Panc1 (cell line): ENCODE measurements at regions not wholly inside any gene's neighbourhood (a gene's known extent, or its start where the extent isn't known, plus 50 kb on each side); places are given as distances from the start of the nearest gene placed in this dataset.

Experiments
- ATAC-seq: fragments of 200-7000 bp; cut with Tn5 transposase; 2 replicates; pipeline ENCODE4 v1.9.1; 2020; ENCODE audit warnings: mild to moderate bottlenecking, moderate library complexity
- BruUV-seq: library from RNA; stranded (reverse); fragments of 400-500 nt; replicated peaks from 2 replicates; lab custom pipeline; 2021; lab: Mats Ljungman, UMichigan
- CTCF ChIA-PET: fragments of 300-600 bp; sonication (Branson Sonifier 250); formaldehyde crosslinking; loops from one replicate; lab custom pipeline; 2022; ENCODE audit warnings: antibody characterized with exemption; lab: Charles Lee
- POLR2A ChIA-PET: fragments of 300-600 bp; sonication (Branson Sonifier 250); formaldehyde crosslinking; loops from one replicate; lab custom pipeline; 2022; ENCODE audit warnings: antibody characterized with exemption; lab: Charles Lee
- DNase-seq: peaks from one replicate; pipeline ENCODE4 v3.0.0-alpha.2; 2010; ENCODE audit warnings: low read depth, low spot score
- H3K27ac ChIP-seq: 2 replicates; pipeline ENCODE4 v1.5.1; 2011; ENCODE audit warnings: mild to moderate bottlenecking, low read length, inconsistent platforms
- H3K27me3 ChIP-seq: fragments of 200-500 bp; sonication (Bioruptor generic); 2 replicates; pipeline ENCODE4 v1.6.0; 2014; ENCODE audit warnings: low read length, inconsistent platforms; ENCODE audit not compliant: control insufficient read depth, insufficient read depth
- H3K36me3 ChIP-seq: fragments of 200-500 bp; sonication (Bioruptor generic); 2 replicates; pipeline ENCODE4 v1.5.1; 2014; ENCODE audit warnings: inconsistent platforms, mild to moderate bottlenecking, low read length, moderate library complexity; ENCODE audit not compliant: control insufficient read depth, insufficient read depth
- H3K4me1 ChIP-seq: 2 replicates; pipeline ENCODE4 v1.5.1; 2011; ENCODE audit warnings: inconsistent platforms, mild to moderate bottlenecking, low read length, moderate library complexity; ENCODE audit not compliant: control insufficient read depth, insufficient read depth
- H3K4me3 ChIP-seq, 2 experiments: 2 replicates each; pipeline ENCODE4 v1.5.1; 2011 to 2012; ENCODE audit warnings: low read depth in 2 of 2, low read length in 2 of 2, mild to moderate bottlenecking in 2 of 2, inconsistent platforms in 1 of 2, moderate library complexity in 1 of 2
- H3K9me3 ChIP-seq: fragments of 200-500 bp; sonication (Bioruptor generic); 2 replicates; pipeline ENCODE4 v1.5.1; 2014; ENCODE audit warnings: low read depth, mild to moderate bottlenecking, inconsistent platforms, low read length, moderate library complexity; ENCODE audit not compliant: control insufficient read depth, insufficient read depth
- CTCF ChIP-seq: fragments of 450-650 bp; IDR thresholded peaks from 2 replicates; pipeline ENCODE4 v1.5.1; 2017; ENCODE audit warnings: mild to moderate bottlenecking
- POLR2AphosphoS5 ChIP-seq: IDR thresholded peaks from 2 replicates; pipeline ENCODE4 v1.6.1; 2012; ENCODE audit warnings: mild to moderate bottlenecking, low read depth, low read length, moderate library complexity
- REST ChIP-seq, 2 experiments: IDR thresholded peaks; 2 replicates each; pipeline ENCODE4 v1.6.1; 2011 to 2012; ENCODE audit warnings: low read depth in 2 of 2, control low read depth in 1 of 2, low read length in 1 of 2, mild to moderate bottlenecking in 1 of 2, moderate library complexity in 1 of 2; ENCODE audit not compliant: insufficient read depth in 1 of 2
- SIN3A ChIP-seq: IDR thresholded peaks from 2 replicates; pipeline ENCODE4 v1.6.1; 2012; ENCODE audit warnings: low read depth, mild to moderate bottlenecking, low read length, moderate library complexity, borderline replicate concordance; ENCODE audit not compliant: insufficient read depth
- TCF7L2 ChIP-seq: IDR thresholded peaks from 2 replicates; pipeline ENCODE4 v1.6.1; 2011; ENCODE audit warnings: mild to moderate bottlenecking, low read depth, low read length, inconsistent platforms
- in situ Hi-C: cut with HindIII; loops from 2 replicates; pipeline ENCODE4 v1.10.0; 2016; ENCODE audit warnings: low sequenced_read_pairs, low pct_unique_long_range_greater_than_20kb
- intact Hi-C: fragments of 100-400 bp; cut with micrococcal nuclease; formaldehyde crosslinking; loops from one replicate; pipeline ENCODE4 v1.10.0; 2022; ENCODE audit not compliant: unreplicated experiment

GRCh38 chr3:6147883-6148282, 713.0 kb upstream of the GRM7 start:
- TF ChIP-seq POLR2AphosphoS5: no peak
- TF ChIP-seq REST (IDR thresholded peaks at IDR 0.05; ENCODE audit: insufficient read depth in 1 of 2, low read depth in 2 of 2, low read length in 1 of 2): no peak
- H3K4me1 ChIP-seq: no peaks in the 10 kb centered on the region
- intact Hi-C loops: no loop called here
- no peak for DNase-seq
- no peak overlapping the region for H3K27ac ChIP-seq
- ChIA-PET POLR2A (no interaction called here), CTCF (no interaction called here)
- BruUV-seq: no TSS peak
- H3K27me3 ChIP-seq: no peaks in the 10 kb centered on the region
- no peaks in the 10 kb centered on the region for H3K9me3 ChIP-seq
- in situ Hi-C loops: no loop called here
- H3K4me3 ChIP-seq: no peak overlapping the region
- no peak for ATAC-seq
- H3K36me3 ChIP-seq: no peaks in the 10 kb centered on the region

GRCh38 chr3:6155650-6156338, 705.1 kb upstream of the GRM7 start:
- no TSS peak for BruUV-seq
- Histone ChIP-seq H3K36me3 (no peaks in the 10 kb centered on the region), H3K4me3 (no peak overlapping the region), H3K9me3 (no peaks in the 10 kb centered on the region), H3K27ac (no peak overlapping the region), H3K4me1 (no peaks in the 10 kb centered on the region), H3K27me3 (no peaks in the 10 kb centered on the region)
- DNase-seq (no peak), ATAC-seq (no peak)
- intact Hi-C loops (no loop called here), in situ Hi-C loops (no loop called here)
- TF ChIP-seq POLR2AphosphoS5 (no peak), TCF7L2 (no peak), CTCF (no peak), REST (IDR thresholded peaks at IDR 0.05; ENCODE audit: insufficient read depth in 1 of 2, low read depth in 2 of 2, low read length in 1 of 2) (no peak), SIN3A (no peak)
- CTCF ChIA-PET: no interaction called here
- POLR2A ChIA-PET: no interaction called here
